Gastrocnemius medialis (tissue), 4 donors: ENCODE measurements at regions not wholly inside any gene's neighbourhood (a gene's known extent, or its start where the extent isn't known, plus 50 kb on each side); places are given as distances from the start of the nearest gene placed in this dataset.

Experiments
- ATAC-seq, 2 donors: fragments of 150-250 bp; one replicate each; pipeline ENCODE4 v1.9.1; 2016
- DNase-seq, 2 donors: peaks; one replicate each; pipeline ENCODE4 v3.0.0-alpha.2; 2019
- H3K27ac ChIP-seq, 4 donors: fragments of 200-600 bp; sonication (generic); 1 replicate in 1 of 4; 2 replicates in 3 of 4; pipeline ENCODE4 v1.5.1; 2016 to 2018; ENCODE audit warnings: mild to moderate bottlenecking in 2 of 4, moderate library complexity in 1 of 4
- H3K27me3 ChIP-seq, 3 donors: fragments of 200-600 bp; sonication (generic) in 2 of 3; 1 replicate in 1 of 3; 2 replicates in 2 of 3; pipeline versions ENCODE4 v1.5.1 to v1.6.0; 2016 to 2019; ENCODE audit warnings: mild to moderate bottlenecking in 1 of 3, moderate library complexity in 1 of 3
- H3K36me3 ChIP-seq, 2 donors: fragments of 200-600 bp; sonication (generic) in 1 of 2; one replicate each; pipeline ENCODE4 v1.5.1; 2017 to 2018
- H3K4me1 ChIP-seq, 2 donors: fragments of 200-600 bp; sonication (generic) in 1 of 2; one replicate each; pipeline ENCODE4 v1.5.1; 2016 to 2017; ENCODE audit warnings: mild to moderate bottlenecking in 2 of 2
- H3K4me3 ChIP-seq, 4 donors: fragments of 200-600 bp; sonication (generic) in 3 of 4; 1 replicate in 1 of 4; 2 replicates in 3 of 4; pipeline ENCODE4 v1.5.1; 2016 to 2019; ENCODE audit warnings: mild to moderate bottlenecking in 2 of 4
- H3K9me3 ChIP-seq, 3 donors: fragments of 200-600 bp; sonication (generic) in 2 of 3; 1 replicate in 1 of 3; 2 replicates in 2 of 3; pipeline ENCODE4 v1.5.1; 2016 to 2019
- POLR2A ChIP-seq, 2 donors: fragments of 450-650 bp; IDR thresholded peaks; one replicate each; pipeline ENCODE4 v1.6.1; 2017; ENCODE audit warnings: antibody characterized with exemption in 2 of 2, mild to moderate bottlenecking in 2 of 2, moderate library complexity in 2 of 2
- in situ Hi-C, 4 donors: fragments of 200-750 bp; cut with MboI; loops; one replicate each; pipeline versions ENCODE4 v1.15.0 to v1.8.0; 2017; ENCODE audit warnings: low sequenced_read_pairs in 4 of 4
- intact Hi-C: fragments of 100-400 bp; cut with DNase I; formaldehyde crosslinking; loops from one replicate; pipeline ENCODE4 v1.15.1; 2023; ENCODE audit warnings: low total_unique reads
- TF ChIP-seq, protein P1 (sequence below), 5 experiments: fragments of 450-650 bp in 3 of 5; fragments of 200-600 bp in 2 of 5; sonication (generic) in 2 of 5; IDR thresholded peaks in 4 of 5; conservative IDR thresholded peaks in 1 of 5; 1 replicate in 4 of 5; 2 replicates in 1 of 5; pipeline ENCODE4 v1.5.1; 2016 to 2019; ENCODE audit warnings: antibody characterized with exemption in 5 of 5, mild to moderate bottlenecking in 3 of 5, moderate library complexity in 3 of 5

DNA sequence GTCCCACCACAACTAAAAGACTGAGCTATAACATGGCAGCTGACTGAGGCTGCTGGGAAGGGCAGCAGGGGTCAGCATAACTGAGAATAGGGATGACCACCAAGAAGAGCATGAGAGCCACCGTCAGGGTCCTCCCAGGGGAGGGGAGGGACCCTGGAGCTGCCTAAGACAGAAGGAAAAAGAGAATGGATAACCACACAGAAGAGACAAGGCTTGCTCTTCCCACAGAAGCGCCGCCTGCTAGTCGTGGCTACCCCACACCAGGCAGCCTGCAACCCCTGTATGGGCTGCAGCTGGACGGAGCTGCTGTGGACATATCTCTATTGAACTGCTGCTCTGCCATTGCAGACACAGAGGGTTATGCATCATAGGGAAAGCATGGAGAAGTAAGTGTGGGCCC is 132.0 kb upstream of the CHD6 start:
- H3K4me3 ChIP-seq: no peak overlapping the region
- no peaks in the 10 kb centered on the region for H3K36me3 ChIP-seq
- DNase-seq: no peak
- H3K9me3 ChIP-seq: no peaks in the 10 kb centered on the region
- in situ Hi-C loops (no loop called here), intact Hi-C loops (no loop called here)
- H3K4me1 ChIP-seq: no peaks in the 10 kb centered on the region
- no peaks in the 10 kb centered on the region for H3K27me3 ChIP-seq
- no peak for ATAC-seq
- no peak overlapping the region for H3K27ac ChIP-seq
- TF ChIP-seq, protein P1, sequence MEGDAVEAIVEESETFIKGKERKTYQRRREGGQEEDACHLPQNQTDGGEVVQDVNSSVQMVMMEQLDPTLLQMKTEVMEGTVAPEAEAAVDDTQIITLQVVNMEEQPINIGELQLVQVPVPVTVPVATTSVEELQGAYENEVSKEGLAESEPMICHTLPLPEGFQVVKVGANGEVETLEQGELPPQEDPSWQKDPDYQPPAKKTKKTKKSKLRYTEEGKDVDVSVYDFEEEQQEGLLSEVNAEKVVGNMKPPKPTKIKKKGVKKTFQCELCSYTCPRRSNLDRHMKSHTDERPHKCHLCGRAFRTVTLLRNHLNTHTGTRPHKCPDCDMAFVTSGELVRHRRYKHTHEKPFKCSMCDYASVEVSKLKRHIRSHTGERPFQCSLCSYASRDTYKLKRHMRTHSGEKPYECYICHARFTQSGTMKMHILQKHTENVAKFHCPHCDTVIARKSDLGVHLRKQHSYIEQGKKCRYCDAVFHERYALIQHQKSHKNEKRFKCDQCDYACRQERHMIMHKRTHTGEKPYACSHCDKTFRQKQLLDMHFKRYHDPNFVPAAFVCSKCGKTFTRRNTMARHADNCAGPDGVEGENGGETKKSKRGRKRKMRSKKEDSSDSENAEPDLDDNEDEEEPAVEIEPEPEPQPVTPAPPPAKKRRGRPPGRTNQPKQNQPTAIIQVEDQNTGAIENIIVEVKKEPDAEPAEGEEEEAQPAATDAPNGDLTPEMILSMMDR (IDR thresholded peaks at IDR 0.05 in 4 of 5, conservative IDR thresholded peaks at IDR 0.05 in 1 of 5): no peak
- no peak for TF ChIP-seq POLR2A (IDR thresholded peaks at IDR 0.05)

DNA sequence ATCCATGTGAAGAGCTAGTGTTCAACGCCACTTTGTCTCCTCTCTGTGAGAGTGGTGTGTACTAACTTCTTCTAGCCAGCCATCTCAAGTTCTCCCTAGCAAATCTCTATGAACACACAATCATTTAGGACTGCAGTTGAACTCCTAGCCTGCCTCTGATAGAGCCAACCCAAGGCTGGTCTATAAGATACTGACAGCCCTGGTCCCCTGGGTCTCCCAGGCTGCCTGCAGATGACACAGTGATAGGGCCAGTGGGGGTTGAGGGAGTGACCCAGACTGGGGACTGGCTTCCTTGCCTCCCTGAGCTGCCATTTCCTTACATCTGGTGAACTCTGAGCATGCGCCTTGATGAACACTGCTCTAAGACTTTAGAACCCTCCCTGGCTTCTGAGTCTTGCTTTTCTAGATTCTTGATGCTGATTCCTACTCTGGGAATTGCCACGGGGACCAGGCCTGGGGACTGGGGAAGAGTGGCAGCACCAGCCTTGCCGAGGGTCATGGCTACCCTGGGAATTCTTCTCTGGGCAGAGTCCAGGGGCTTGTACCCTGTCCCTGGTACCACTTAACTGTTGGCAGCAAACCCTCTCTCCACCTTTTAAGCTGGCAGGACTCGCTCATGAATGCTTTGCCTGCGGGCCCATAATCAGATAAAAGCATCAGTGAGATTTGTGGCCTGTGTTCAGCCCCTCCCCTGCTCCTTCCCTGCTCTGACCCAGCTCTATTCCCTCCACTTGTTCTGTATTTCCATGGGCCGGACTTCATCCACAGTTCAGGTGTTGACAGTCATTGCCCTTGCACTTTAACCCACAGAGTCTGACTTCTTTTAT is 130.8 kb upstream of the CHD6 start:
- no peak for DNase-seq
- no peaks in the 10 kb centered on the region for H3K9me3 ChIP-seq
- TF ChIP-seq, protein P1 (IDR thresholded peaks at IDR 0.05 in 4 of 5, conservative IDR thresholded peaks at IDR 0.05 in 1 of 5): no peak
- no peak for TF ChIP-seq POLR2A (IDR thresholded peaks at IDR 0.05)
- H3K4me3 ChIP-seq: no peak overlapping the region
- H3K27ac ChIP-seq: no peak overlapping the region
- no peaks in the 10 kb centered on the region for H3K36me3 ChIP-seq
- in situ Hi-C loops (loop anchor here in 3 of 4 donors (25.0 kb wide), 1 partner anchor 1438 kb away; the partner anchor contains the start of gene PTPRT (in 3 of the 3)), intact Hi-C loops (no loop called here)
- no peaks in the 10 kb centered on the region for H3K4me1 ChIP-seq
- no peak for ATAC-seq
- H3K27me3 ChIP-seq: no peaks in the 10 kb centered on the region

DNA sequence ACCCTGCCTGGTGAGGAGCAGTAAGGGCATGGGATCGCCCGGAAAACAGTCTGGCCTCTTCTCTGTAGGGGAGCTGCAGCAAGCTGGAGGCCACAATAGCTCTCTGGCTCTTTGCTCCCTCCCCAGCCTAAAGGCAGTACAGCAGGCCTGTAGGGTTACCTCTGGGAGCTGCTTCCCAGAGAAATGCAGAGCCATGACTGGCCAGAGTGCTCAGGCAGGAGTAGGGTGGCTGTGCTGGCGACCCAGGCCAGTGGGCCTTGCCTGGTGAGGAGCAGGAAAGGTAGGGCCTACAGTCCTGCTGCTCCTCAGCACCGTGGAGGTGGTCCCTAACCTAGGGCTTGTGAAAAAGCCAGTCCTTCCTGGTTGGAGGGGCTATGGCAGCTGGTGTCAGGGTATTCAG is 129.9 kb upstream of the CHD6 start:
- Histone ChIP-seq H3K4me3 (no peak overlapping the region), H3K9me3 (no peaks in the 10 kb centered on the region), H3K27me3 (no peaks in the 10 kb centered on the region), H3K27ac (no peak overlapping the region), H3K4me1 (no peaks in the 10 kb centered on the region), H3K36me3 (no peaks in the 10 kb centered on the region)
- TF ChIP-seq, protein P1 (IDR thresholded peaks at IDR 0.05 in 4 of 5, conservative IDR thresholded peaks at IDR 0.05 in 1 of 5): no peak
- TF ChIP-seq POLR2A (IDR thresholded peaks at IDR 0.05): no peak
- ATAC-seq (no peak), DNase-seq (no peak)
- intact Hi-C loops: no loop called here
- in situ Hi-C loops: loop anchor here in 3 of 4 donors (25.0 kb wide), 1 partner anchor 1439 kb away; the partner anchor contains the start of gene PTPRT (in 3 of the 3)

DNA sequence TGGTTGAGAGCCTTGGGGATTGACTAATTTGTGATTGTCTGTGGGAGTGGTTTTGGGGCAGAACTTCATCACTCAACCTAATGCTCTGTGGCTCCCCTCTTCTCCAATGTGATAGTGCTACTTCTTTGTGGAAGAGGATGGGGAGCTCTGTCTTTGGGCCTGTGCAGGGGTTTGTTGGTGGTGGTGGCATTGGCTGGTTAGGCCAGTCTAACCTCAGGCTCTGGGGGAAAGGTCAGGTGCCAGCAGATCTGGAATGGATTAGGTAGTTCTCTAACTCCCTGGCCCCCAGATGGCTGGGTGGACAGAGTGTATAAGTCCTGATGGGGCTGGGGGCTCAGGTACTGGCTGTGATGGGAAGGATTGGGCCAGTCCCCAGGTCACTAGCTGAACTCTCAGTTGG is 129.0 kb upstream of the CHD6 start:
- DNase-seq: no peak
- no peaks in the 10 kb centered on the region for H3K9me3 ChIP-seq
- ATAC-seq: no peak
- H3K27me3 ChIP-seq: no peaks in the 10 kb centered on the region
- TF ChIP-seq, protein P1 (IDR thresholded peaks at IDR 0.05 in 4 of 5, conservative IDR thresholded peaks at IDR 0.05 in 1 of 5): no peak
- no peak for TF ChIP-seq POLR2A (IDR thresholded peaks at IDR 0.05)
- no peak overlapping the region for H3K4me3 ChIP-seq
- in situ Hi-C loops: loop anchor here in 3 of 4 donors (25.0 kb wide), 1 partner anchor 1440 kb away; the partner anchor contains the start of gene PTPRT (in 3 of the 3)
- H3K27ac ChIP-seq: no peak overlapping the region
- no peaks in the 10 kb centered on the region for H3K4me1 ChIP-seq
- no peaks in the 10 kb centered on the region for H3K36me3 ChIP-seq
- intact Hi-C loops: no loop called here
